AG04449 (cell line): ENCODE measurements at regions not wholly inside any gene's neighbourhood (a gene's known extent, or its start where the extent isn't known, plus 50 kb on each side); places are given as distances from the start of the nearest gene placed in this dataset.

ENCODE experiments used
- CTCF ChIA-PET: fragments of 350-600 bp; formaldehyde crosslinking; extraction: SDS; loops from one replicate; lab custom pipeline; 2021; ENCODE audit warnings: antibody characterized with exemption; lab: Yijun Ruan, JAX
- POLR2A ChIA-PET: fragments of 400-600, 350-600 bp; formaldehyde crosslinking; extraction: SDS; loops from one replicate; lab custom pipeline; 2020; ENCODE audit warnings: antibody characterized with exemption, inconsistent platforms; lab: Yijun Ruan, JAX
- DNase-seq: peaks from one replicate; pipeline ENCODE4 v3.0.0-alpha.2; 2010; ENCODE audit warnings: low read depth, low spot score
- H3K4me3 ChIP-seq: 2 replicates; pipeline ENCODE4 v1.5.1; 2011; ENCODE audit warnings: low read depth, mild to moderate bottlenecking, control low read depth, low read length
- CTCF ChIP-seq: IDR thresholded peaks from one replicate; pipeline ENCODE4 v1.5.1; 2011; ENCODE audit warnings: mild to moderate bottlenecking, moderate library complexity, low read length, control low read depth, inconsistent platforms; ENCODE audit not compliant: insufficient read depth; ENCODE audit errors: missing control alignments

- no peak for DNase-seq
- H3K4me3 ChIP-seq, result no peak overlapping the region
- CTCF ChIA-PET, result no interaction called here
- TF ChIP-seq CTCF, result no peak
- POLR2A ChIA-PET, result no interaction called here
Observed at GRCh38 chr6:168167431-168168315, 88.7 kb upstream of the FRMD1 start.

GRCh38 chr6:168166627-168167026 lies 87.6 kb upstream of the FRMD1 start:
- ChIA-PET CTCF (no interaction called here), POLR2A (no interaction called here)
- no peak overlapping the region for H3K4me3 ChIP-seq
- no peak for DNase-seq
- no peak for TF ChIP-seq CTCF

- ChIA-PET POLR2A (no interaction called here), CTCF (no interaction called here)
- TF ChIP-seq CTCF, result no peak
- DNase-seq, result no peak
- no peak overlapping the region for H3K4me3 ChIP-seq
Observed at GRCh38 chr6:168165891-168166290, 86.9 kb upstream of the FRMD1 start.

GRCh38 chr6:168165373-168165772 lies 86.4 kb upstream of the FRMD1 start:
- no peak for DNase-seq
- ChIA-PET POLR2A (no interaction called here), CTCF (no interaction called here)
- no peak overlapping the region for H3K4me3 ChIP-seq
- TF ChIP-seq CTCF, result no peak

GRCh38 chr6:168164462-168165061 lies 85.5 kb upstream of the FRMD1 start:
- no peak for TF ChIP-seq CTCF
- H3K4me3 ChIP-seq, result no peak overlapping the region
- POLR2A ChIA-PET, result no interaction called here
- CTCF ChIA-PET, result interaction anchor here (1.1 kb wide), 1 partner anchor 9 kb away, joined by 3 read pairs; no protein-coding TSS in a partner anchor
- DNase-seq, result no peak

GRCh38 chr6:168163096-168163731 lies 84.2 kb upstream of the FRMD1 start:
- CTCF ChIA-PET, result no interaction called here
- DNase-seq, result no peak
- H3K4me3 ChIP-seq, result no peak overlapping the region
- POLR2A ChIA-PET, result no interaction called here
- no peak for TF ChIP-seq CTCF
